Uterus (tissue), 3 donors: ENCODE measurements at regions not wholly inside any gene's neighbourhood (a gene's known extent, or its start where the extent isn't known, plus 50 kb on each side); places are given as distances from the start of the nearest gene placed in this dataset.
"Not testable (repeated sequence)": the region's sequence is repeated elsewhere in the genome, so short reads cannot be mapped to it uniquely, and the experiment has no call there.

Experiments
- DNase-seq, 2 donors: peaks; one replicate each; pipeline ENCODE4 v3.0.0-alpha.2; 2019 to 2020
- H3K27ac ChIP-seq, 2 donors: fragments of 200-600 bp; sonication (generic); 1 replicate in 1 of 2; 2 replicates in 1 of 2; pipeline ENCODE4 v1.5.1; 2016 to 2018
- H3K27me3 ChIP-seq, 2 donors: fragments of 200-600 bp; sonication (generic); one replicate each; pipeline ENCODE4 v1.5.1; 2018 to 2019; ENCODE audit warnings: control low read depth in 1 of 2
- H3K36me3 ChIP-seq, 2 donors: fragments of 200-600 bp; sonication (generic); one replicate each; pipeline ENCODE4 v1.5.1; 2019; ENCODE audit warnings: control low read depth in 1 of 2
- H3K4me1 ChIP-seq, 2 donors: fragments of 200-600 bp; sonication (generic); one replicate each; pipeline ENCODE4 v1.5.1; 2018 to 2019; ENCODE audit warnings: control low read depth in 1 of 2
- H3K4me3 ChIP-seq, 2 donors: fragments of 200-600 bp; sonication (generic); 1 replicate in 1 of 2; 2 replicates in 1 of 2; pipeline ENCODE4 v1.5.1; 2018 to 2019; ENCODE audit warnings: mild to moderate bottlenecking in 1 of 2
- H3K9me3 ChIP-seq, 2 donors: fragments of 200-600 bp; sonication (generic); one replicate each; pipeline ENCODE4 v1.5.1; 2019; ENCODE audit warnings: control low read depth in 1 of 2
- POLR2A ChIP-seq, 2 donors: fragments of 450-650 bp; IDR thresholded peaks; one replicate each; pipeline ENCODE4 v1.6.1; 2016; ENCODE audit warnings: antibody characterized with exemption in 2 of 2, mild to moderate bottlenecking in 1 of 2, moderate library complexity in 1 of 2
- intact Hi-C: fragments of 100-400 bp; cut with DNase I; formaldehyde crosslinking; loops from one replicate; pipeline ENCODE4 v1.15.1; 2023; ENCODE audit warnings: low total_unique reads
- TF ChIP-seq, protein P1 (sequence below), 4 experiments: fragments of 200-600 bp in 2 of 4; fragments of 450-650 bp in 2 of 4; sonication (generic) in 2 of 4; IDR thresholded peaks; one replicate each; pipeline ENCODE4 v1.5.1; 2016 to 2019; ENCODE audit warnings: antibody characterized with exemption in 4 of 4, mild to moderate bottlenecking in 2 of 4, moderate library complexity in 1 of 4
- donor health status: DM: yes; HTN: yes; CAD: no.

- Histone ChIP-seq H3K27ac (no peak overlapping the region), H3K4me1 (no peaks in the 10 kb centered on the region), H3K9me3 (no peaks in the 10 kb centered on the region), H3K27me3 (no peaks in the 10 kb centered on the region), H3K4me3 (no peak overlapping the region), H3K36me3 (no peaks in the 10 kb centered on the region)
- peak in 1 of 2 donors; percentile 3 for DNase-seq
- TF ChIP-seq POLR2A (IDR thresholded peaks at IDR 0.05) = no peak
- TF ChIP-seq, protein P1, sequence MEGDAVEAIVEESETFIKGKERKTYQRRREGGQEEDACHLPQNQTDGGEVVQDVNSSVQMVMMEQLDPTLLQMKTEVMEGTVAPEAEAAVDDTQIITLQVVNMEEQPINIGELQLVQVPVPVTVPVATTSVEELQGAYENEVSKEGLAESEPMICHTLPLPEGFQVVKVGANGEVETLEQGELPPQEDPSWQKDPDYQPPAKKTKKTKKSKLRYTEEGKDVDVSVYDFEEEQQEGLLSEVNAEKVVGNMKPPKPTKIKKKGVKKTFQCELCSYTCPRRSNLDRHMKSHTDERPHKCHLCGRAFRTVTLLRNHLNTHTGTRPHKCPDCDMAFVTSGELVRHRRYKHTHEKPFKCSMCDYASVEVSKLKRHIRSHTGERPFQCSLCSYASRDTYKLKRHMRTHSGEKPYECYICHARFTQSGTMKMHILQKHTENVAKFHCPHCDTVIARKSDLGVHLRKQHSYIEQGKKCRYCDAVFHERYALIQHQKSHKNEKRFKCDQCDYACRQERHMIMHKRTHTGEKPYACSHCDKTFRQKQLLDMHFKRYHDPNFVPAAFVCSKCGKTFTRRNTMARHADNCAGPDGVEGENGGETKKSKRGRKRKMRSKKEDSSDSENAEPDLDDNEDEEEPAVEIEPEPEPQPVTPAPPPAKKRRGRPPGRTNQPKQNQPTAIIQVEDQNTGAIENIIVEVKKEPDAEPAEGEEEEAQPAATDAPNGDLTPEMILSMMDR (IDR thresholded peaks at IDR 0.05) = no peak
- intact Hi-C loops = loop anchor here (10.0 kb wide), 1 partner anchor 221 kb away; no protein-coding TSS in a partner anchor
Observed at GRCh38 chrX:69063486-69063885, 101.8 kb downstream of the PJA1 start.

GRCh38 chrX:69062493-69062892 is 102.8 kb downstream of the PJA1 start:
- intact Hi-C loops = loop anchor here (10.0 kb wide), 1 partner anchor 222 kb away; no protein-coding TSS in a partner anchor
- no peaks in the 10 kb centered on the region for H3K4me1 ChIP-seq
- H3K36me3 ChIP-seq = no peaks in the 10 kb centered on the region
- no peak for DNase-seq
- no peak for TF ChIP-seq POLR2A (IDR thresholded peaks at IDR 0.05)
- TF ChIP-seq, protein P1 (IDR thresholded peaks at IDR 0.05) = no peak
- H3K27me3 ChIP-seq = no peaks in the 10 kb centered on the region
- H3K27ac ChIP-seq = no peak overlapping the region
- no peak overlapping the region for H3K4me3 ChIP-seq
- no peaks in the 10 kb centered on the region for H3K9me3 ChIP-seq

GRCh38 chrX:69060631-69061408 is 104.4 kb downstream of the PJA1 start:
- H3K27ac ChIP-seq = no peak overlapping the region
- peak; percentile 41 to 63 for DNase-seq
- no peaks in the 10 kb centered on the region for H3K36me3 ChIP-seq
- no peak for TF ChIP-seq POLR2A (IDR thresholded peaks at IDR 0.05)
- TF ChIP-seq, protein P1 (IDR thresholded peaks at IDR 0.05) = peak; percentile 27 to 67 (median 54)
- no peak overlapping the region for H3K4me3 ChIP-seq
- no peaks in the 10 kb centered on the region for H3K27me3 ChIP-seq
- H3K9me3 ChIP-seq = no peaks in the 10 kb centered on the region
- intact Hi-C loops = loop anchor here (10.0 kb wide), 1 partner anchor 224 kb away; no protein-coding TSS in a partner anchor
- no peaks in the 10 kb centered on the region for H3K4me1 ChIP-seq

GRCh38 chrX:69055193-69055592 is 110.1 kb downstream of the PJA1 start:
- Histone ChIP-seq H3K36me3 (no peaks in the 10 kb centered on the region), H3K4me3 (no peak overlapping the region), H3K27me3 (no peaks in the 10 kb centered on the region), H3K9me3 (no peaks in the 10 kb centered on the region), H3K27ac (no peak overlapping the region), H3K4me1 (no peaks in the 10 kb centered on the region)
- DNase-seq = no peak
- no peak for TF ChIP-seq POLR2A (IDR thresholded peaks at IDR 0.05)
- TF ChIP-seq, protein P1 (IDR thresholded peaks at IDR 0.05) = no peak
- intact Hi-C loops = no loop called here

DNA sequence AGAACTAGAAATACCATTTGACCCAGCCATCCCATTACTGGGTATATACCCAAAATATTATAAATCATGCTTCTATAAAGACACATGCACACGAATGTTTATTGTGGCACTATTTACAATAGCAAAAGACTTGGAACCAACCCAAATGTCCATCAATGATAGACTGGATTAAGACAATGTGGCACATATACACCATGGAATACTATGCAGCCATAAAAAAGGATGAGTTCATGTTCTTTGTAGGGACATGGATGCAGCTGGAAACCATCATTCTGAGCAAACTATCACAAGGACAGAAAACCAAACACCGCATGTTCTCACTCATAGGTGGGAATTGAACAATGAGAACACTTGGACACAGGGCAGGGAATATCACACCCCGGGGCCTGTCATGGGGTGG is 110.8 kb downstream of the PJA1 start:
- H3K36me3 ChIP-seq, intact Hi-C loops, DNase-seq, H3K9me3 ChIP-seq, H3K4me3 ChIP-seq, H3K4me1 ChIP-seq, H3K27me3 ChIP-seq, H3K27ac ChIP-seq: not testable (repeated sequence)
